ENCODE measurements at regions not wholly inside any gene's neighbourhood (a gene's known extent, or its start where the extent isn't known, plus 50 kb on each side); places are given as distances from the start of the nearest gene placed in this dataset.
"Not testable (repeated sequence)": the region's sequence is repeated elsewhere in the genome, so short reads cannot be mapped to it uniquely, and the experiment has no call there.

DNA sequence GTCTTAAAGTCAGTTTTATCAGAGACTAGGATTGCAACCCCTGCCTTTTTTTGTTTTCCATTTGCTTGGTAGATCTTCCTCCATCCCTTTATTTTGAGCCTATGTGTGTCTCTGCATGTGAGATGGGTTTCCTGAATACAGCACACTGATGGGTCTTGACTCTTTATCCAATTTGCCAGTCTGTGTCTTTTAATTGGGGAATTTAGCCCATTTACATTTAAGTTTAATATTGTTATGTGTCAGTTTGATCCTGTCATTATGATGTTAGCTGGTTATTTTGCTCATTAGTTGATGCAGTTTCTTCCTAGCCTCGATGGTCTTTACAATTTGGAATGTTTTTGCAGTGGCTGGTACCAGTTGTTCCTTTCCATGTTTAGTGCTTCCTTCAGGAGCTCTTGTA, 93.3 kb upstream of the GALNT18 start:
- DNase-seq, result not testable (repeated sequence)

GRCh38 chr11:11710556-11710955, 88.8 kb upstream of the GALNT18 start:
- no peak for DNase-seq

DNA sequence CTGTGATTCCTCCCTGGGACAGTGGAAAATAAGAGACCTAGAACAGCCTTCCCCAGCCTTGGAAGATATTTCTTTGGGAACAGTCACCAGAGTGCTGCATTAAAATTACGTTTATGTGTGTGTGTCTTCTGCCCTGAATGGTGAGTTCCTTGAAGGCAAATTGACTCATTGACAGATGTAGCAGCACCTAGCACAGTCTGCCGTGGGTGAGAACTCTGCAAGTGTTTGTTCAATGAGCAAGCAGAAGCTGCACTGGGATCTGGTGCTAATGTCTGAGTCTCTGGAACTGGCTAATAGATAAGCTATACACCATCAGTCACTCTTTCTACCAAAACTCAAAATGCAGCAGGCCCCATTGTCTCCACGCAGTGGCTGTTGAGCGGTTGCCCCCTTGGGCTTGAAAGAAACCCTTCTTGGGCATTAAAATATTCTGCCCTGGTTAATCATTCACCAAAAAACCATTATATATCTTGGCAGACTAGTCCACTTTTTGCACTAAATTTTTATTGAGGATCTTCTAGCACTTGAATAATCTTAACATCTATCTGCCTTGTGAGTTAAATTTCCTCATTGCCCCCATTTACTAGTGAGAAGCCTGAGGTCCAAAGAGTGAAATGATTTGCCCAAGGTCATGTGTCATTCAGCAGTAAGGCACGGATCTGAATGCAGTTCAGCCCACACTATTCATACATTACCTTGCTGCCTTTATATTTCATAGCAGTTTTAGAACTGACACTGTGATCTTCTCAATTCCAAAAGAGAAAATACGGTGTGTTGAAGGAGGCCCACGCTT, 87.8 kb upstream of the GALNT18 start:
- no peak for DNase-seq

DNA sequence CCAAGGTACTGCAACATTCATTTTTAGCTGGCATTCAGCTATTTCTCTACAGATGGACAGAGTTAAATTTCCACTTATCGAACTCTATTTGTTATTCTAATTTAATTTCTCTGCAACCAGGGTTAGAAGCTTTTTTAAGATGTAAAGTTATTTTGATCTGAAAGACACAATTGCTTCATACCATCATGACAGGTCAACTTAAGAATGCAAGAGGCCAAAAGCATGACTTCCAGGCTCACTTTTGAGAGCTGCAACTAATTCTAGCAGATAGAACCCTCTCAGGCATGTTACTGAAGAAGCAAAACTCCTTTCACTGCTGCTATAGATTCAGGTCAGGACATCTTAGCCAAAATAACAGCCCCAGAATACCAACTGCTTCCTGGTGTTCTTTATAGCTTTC, 86.5 kb upstream of the GALNT18 start:
- DNase-seq, result no peak

DNA sequence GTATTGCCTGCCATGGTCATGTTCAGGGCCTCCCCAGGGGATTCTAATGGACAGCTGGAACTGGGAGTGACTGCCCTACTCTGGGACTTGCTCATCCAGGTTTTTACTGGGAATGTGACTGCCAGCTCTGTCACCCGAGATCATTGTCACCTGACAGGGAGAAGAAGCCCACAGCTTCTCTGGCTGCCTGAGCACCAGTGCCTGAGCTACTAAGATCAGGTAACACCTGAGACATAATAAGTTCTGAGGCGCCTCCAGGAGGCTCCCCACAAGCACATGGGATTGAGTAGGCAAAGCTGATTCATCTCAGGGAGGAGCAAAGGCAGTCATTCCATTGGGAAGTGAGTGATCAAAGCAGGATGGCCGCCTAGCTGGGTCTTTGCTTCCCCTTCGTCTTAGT, 84.2 kb upstream of the GALNT18 start:
- no peak for DNase-seq

DNA sequence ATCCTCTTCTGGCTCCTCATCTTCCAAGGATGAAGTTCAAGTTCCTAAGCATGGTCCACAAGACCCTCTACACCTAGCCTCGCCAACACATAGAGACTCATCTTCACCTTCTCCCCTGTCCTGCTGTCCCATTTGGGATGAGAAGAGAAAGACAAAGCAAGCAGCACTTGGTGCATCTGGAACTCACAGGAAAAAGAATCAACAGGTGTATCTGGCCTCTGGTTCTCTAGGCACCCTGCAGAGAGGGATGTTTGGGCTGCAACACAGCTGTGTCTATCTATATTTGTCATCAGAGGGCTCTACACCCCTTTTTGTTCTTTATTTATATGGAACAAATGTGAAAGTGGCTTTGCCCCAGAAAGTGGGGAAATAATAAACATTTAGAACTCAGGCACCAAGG, 82.1 kb upstream of the GALNT18 start:
- no peak for DNase-seq

DNA sequence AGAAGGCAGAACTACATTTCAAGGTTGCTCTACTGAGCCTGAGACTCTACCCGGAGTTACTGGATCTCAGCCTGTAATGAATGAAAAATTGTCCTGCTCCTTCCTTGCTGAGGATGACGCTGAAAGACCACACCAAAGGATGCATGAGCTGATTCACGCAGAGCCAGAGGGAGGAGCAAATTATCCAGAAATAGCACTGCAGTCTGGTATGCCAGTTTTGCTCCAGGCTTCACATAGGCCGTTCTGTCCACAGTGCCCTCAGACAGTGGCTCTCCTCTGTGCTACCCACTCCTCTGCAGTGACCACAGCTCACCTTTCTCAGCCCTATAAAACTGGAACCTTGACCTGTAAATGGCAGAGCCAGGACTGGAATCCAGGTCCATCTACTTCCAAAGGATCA, 79.3 kb upstream of the GALNT18 start:
- DNase-seq, result no peak

GRCh38 chr11:11697796-11698195, 76.0 kb upstream of the GALNT18 start:
- no peak for DNase-seq

GRCh38 chr11:11691296-11692151, 69.7 kb upstream of the GALNT18 start:
- DNase-seq, result no peak

DNA sequence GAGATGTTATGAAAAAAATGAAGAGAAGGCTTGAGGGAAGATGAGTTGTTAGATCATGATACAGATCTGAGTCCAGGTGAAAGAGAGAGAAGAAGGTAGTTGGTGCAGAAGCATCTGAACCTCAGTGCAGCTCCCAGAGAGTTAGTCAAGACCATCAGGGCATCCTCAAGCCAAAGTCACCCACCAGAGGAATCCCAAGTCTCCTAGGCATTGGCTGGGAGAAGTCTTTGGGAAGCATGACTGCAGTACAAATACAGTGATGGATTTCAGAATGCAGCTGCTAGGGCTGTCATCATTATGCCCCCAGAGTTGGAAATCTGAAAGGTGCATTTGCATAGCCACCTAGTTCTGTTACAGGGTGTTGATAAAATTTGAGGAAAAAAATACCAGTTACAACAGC, 59.7 kb upstream of the GALNT18 start:
- no peak for DNase-seq

- DNase-seq, result no peak
Measured at GRCh38 chr11:11677672-11678356, 56.0 kb upstream of the GALNT18 start.

DNA sequence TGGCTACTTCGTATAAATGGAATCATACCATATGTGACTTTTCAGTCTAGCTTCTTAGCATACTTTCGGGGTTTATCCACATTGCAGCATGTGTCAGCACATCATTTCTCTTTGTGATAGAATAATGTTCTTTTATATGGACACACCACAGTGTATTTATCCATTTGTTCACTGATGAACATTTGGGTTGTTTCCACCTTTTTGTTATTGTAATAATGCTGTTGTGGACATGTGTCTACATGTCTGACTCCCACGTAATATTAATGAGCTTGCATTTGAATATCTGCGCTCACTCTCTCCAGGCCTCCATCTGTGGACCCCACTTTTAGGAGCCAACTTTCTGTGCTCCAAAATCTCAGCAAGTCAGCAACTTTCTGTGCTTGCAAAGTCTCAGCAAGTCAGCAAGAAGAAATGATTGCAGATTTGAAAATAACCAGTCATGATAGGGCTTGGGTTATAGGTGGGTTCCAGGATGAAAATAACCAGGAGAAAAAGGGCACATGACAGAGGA, 53.9 kb upstream of the GALNT18 start:
- DNase-seq, result no peak

- no peak for DNase-seq
Measured at GRCh38 chr11:11672789-11673188, 51.0 kb upstream of the GALNT18 start.

- DNase-seq, result no peak
Measured at GRCh38 chr11:11672101-11672500, 50.3 kb upstream of the GALNT18 start.
